ENCODE measurements at regions not wholly inside any gene's neighbourhood (a gene's known extent, or its start where the extent isn't known, plus 50 kb on each side); places are given as distances from the start of the nearest gene placed in this dataset.

DNA sequence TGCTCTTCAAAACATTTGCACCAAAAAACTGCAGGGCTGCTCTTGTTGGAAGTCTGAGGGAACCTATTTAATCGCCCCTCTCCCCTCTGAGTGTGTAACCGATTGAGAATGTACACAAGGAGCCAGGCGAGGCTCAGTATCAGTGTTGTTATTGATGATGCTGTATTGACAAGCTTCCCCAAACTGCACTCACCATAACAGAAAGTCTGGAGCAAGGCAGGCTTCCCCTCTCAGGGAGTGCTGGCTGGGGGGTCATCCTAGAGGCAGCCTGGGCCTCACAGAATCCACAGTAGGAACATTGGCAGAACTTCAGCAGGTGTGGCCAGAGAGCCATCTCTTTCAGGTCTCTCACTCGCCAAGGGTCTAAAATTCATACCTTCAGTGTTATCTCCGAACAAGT lies 58.1 kb upstream of the TUNAR start:
- Mint-ChIP-seq H3K27me3 (peaks cover 37% of the 10 kb centered on the region), H3K36me3 (no peaks in the 10 kb centered on the region), H3K4me3 (no peak overlapping the region), H3K4me1 (peaks cover 3% of the 10 kb centered on the region), H3K27ac (no peak overlapping the region), H3K9me3 (no peaks in the 10 kb centered on the region)
- POLR2A ChIA-PET, result no interaction called here
- DNase-seq (no peak), ATAC-seq (ENCODE audit: low read depth) (no peak)

- Mint-ChIP-seq H3K4me3 (no peak overlapping the region), H3K4me1 (peaks cover 3% of the 10 kb centered on the region), H3K27me3 (peaks cover 32% of the 10 kb centered on the region), H3K36me3 (no peaks in the 10 kb centered on the region), H3K9me3 (no peaks in the 10 kb centered on the region), H3K27ac (no peak overlapping the region)
- POLR2A ChIA-PET, result no interaction called here
- ATAC-seq (ENCODE audit: low read depth) (no peak), DNase-seq (no peak)
Observed at GRCh38 chr14:95817271-95817670, 59.4 kb upstream of the TUNAR start.

DNA sequence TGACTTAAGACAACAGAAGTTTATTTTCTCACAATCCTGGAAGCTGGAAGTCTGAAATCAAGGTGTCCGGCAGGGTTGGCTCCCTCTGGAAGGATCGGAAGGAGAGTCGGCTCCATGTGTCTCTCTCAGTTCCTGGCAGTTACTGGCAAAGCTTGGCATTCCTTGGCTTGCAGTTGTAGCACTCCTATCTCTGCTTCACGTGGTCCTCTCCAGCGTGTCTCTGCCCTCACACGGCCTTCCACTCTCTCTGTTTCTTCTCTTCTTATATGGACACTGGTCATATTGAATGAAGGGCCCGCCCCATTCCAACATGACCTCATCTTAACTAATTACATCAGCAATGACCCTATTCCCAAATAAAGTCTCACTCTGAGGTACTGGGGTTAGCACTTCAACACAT lies 60.1 kb upstream of the TUNAR start:
- peaks cover 28% of the 10 kb centered on the region for H3K27me3 Mint-ChIP-seq

DNA sequence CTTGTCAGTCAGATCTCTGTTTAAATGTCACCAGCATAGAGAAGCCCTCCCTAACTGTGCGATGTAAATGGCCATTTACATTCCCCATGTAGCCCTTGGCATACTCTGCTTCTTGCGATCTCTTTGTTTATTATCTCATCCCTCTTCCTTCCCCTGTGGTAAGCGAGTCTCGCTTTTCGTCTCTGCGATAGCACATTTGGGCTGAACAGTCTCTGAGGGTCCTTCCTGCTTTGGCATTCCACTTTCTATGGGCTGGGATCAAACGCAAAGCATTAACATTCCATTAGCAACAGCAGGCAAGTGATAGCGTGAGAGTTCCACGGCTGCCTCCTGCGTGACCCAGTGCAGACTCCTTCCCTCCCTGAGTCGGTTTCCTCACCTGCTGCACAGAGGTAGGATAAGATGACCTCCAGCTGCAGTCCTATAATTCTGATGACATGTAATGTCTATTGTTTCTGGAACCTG lies 61.4 kb upstream of the TUNAR start:
- H3K9me3 Mint-ChIP-seq, result no peaks in the 10 kb centered on the region
- no peak overlapping the region for H3K4me3 Mint-ChIP-seq
- no peak for DNase-seq
- POLR2A ChIA-PET, result no interaction called here
- ATAC-seq (ENCODE audit: low read depth), result no peak
- no peak overlapping the region for H3K27ac Mint-ChIP-seq
- H3K4me1 Mint-ChIP-seq, result peaks cover 3% of the 10 kb centered on the region
- H3K27me3 Mint-ChIP-seq, result peaks cover 18% of the 10 kb centered on the region
- H3K36me3 Mint-ChIP-seq, result no peaks in the 10 kb centered on the region

More for the DNA sequence above, 60.1 kb upstream of the TUNAR start:
- POLR2A ChIA-PET, result no interaction called here
- H3K9me3 Mint-ChIP-seq, result no peaks in the 10 kb centered on the region
- ATAC-seq (ENCODE audit: low read depth) (no peak), DNase-seq (no peak)
- H3K36me3 Mint-ChIP-seq, result no peaks in the 10 kb centered on the region
- H3K4me3 Mint-ChIP-seq, result no peak overlapping the region
- H3K27ac Mint-ChIP-seq, result no peak overlapping the region
- peaks cover 3% of the 10 kb centered on the region for H3K4me1 Mint-ChIP-seq

DNA sequence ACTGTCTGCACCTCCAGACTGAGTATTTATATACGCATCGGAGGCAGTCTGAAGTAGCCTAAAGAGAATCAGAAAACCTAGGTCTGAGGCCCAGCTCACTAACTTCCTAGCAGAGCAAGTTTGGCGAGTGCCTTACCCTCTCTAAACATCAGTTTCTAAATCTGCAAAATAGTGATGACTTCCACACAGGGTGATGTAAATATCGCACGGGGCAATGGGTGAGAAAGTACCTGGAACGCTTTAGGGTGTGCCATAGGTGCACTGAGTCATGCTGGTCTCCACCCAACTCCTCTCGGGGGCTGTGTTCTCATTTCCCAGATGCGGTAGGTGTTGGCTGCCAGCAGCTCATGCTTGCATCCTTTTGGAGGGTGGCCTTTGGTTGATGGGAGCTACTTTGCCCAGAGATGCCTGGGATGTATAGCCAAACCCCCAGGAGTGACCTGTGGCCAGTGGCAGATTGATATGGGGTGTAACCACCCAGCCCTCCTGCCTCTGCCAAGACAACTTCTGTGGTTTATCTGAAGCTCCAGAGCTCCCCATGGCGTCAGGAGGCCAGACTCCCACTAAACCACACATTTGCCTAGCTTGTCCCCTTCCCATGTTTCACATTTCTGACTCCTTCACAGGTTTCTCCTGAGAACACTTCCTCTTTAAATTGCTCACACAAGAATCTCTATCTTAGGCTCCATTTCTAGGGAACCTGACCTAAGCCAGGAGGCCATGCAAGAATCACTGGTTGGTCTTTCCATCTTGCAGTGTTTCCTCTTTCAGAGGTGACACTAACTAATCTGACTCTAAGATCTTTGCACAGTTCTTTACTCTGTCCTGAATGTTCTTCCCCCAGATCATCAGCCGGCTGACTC lies 62.0 kb upstream of the TUNAR start:
- H3K27me3 Mint-ChIP-seq, result peaks cover 15% of the 10 kb centered on the region
- POLR2A ChIA-PET, result no interaction called here
- ATAC-seq (ENCODE audit: low read depth) (no peak), DNase-seq (no peak)
- H3K4me3 Mint-ChIP-seq, result no peak overlapping the region
- no peak overlapping the region for H3K27ac Mint-ChIP-seq
- H3K4me1 Mint-ChIP-seq, result peaks cover 3% of the 10 kb centered on the region
- no peaks in the 10 kb centered on the region for H3K36me3 Mint-ChIP-seq
- H3K9me3 Mint-ChIP-seq, result no peaks in the 10 kb centered on the region

DNA sequence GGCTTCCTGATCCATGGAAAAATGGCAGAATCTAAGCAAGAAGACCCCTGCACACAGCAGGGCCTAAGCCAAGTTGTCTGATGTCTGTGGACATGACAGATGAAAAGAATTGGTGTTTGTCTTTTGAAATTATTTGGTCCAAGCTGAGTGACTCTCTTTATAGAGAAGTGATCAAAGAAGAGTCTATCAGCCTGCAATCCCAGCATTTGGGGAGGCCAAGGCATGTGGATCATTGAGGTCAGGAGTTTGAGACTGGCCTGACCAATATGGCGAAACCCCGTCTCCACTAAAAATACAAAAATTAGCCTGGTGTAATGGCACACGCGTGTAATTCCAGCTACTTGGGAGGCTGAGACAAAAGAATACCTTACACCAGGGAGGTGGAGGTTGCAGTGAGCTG lies 64.8 kb upstream of the TUNAR start:
- POLR2A ChIA-PET, result no interaction called here
- no peak overlapping the region for H3K27ac Mint-ChIP-seq
- H3K9me3 Mint-ChIP-seq, result peaks cover 7% of the 10 kb centered on the region
- no peaks in the 10 kb centered on the region for H3K36me3 Mint-ChIP-seq
- H3K4me1 Mint-ChIP-seq, result peaks cover 3% of the 10 kb centered on the region
- DNase-seq, result no peak
- no peak overlapping the region for H3K4me3 Mint-ChIP-seq
- H3K27me3 Mint-ChIP-seq, result peaks cover 17% of the 10 kb centered on the region
- no peak for ATAC-seq (ENCODE audit: low read depth)

GRCh38 chr14:95808371-95808770 lies 68.3 kb upstream of the TUNAR start:
- peaks cover 15% of the 10 kb centered on the region for H3K9me3 Mint-ChIP-seq
- no peak for DNase-seq
- no peaks in the 10 kb centered on the region for H3K4me1 Mint-ChIP-seq
- POLR2A ChIA-PET, result no interaction called here
- H3K36me3 Mint-ChIP-seq, result no peaks in the 10 kb centered on the region
- H3K27ac Mint-ChIP-seq, result no peak overlapping the region
- peaks cover 7% of the 10 kb centered on the region for H3K27me3 Mint-ChIP-seq
- H3K4me3 Mint-ChIP-seq, result no peak overlapping the region
- ATAC-seq (ENCODE audit: low read depth), result no peak

DNA sequence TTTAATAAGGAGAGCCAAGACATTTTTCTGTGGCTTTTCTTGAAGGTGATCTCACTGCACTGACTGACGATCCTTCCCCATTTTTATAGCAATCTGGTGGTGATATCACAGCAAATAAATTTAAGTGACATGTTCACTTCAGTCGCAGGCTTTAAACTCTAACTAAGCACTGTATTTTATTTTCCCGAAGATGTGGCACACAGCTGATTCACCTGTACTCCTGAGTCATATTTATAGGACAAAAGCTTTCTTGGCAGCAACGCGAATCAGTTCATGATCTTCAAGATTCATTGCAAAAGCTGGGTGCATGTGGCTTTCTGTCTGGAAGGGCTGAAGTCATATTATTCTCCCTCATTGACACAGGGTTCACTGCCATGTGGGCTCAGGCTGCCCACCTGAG lies 79.8 kb upstream of the TUNAR start:
- H3K9me3 Mint-ChIP-seq, result no peaks in the 10 kb centered on the region
- POLR2A ChIA-PET, result no interaction called here
- no peaks in the 10 kb centered on the region for H3K4me1 Mint-ChIP-seq
- no peak overlapping the region for H3K27ac Mint-ChIP-seq
- H3K36me3 Mint-ChIP-seq, result no peaks in the 10 kb centered on the region
- no peak for DNase-seq
- ATAC-seq (ENCODE audit: low read depth), result no peak
- no peaks in the 10 kb centered on the region for H3K27me3 Mint-ChIP-seq
- no peak overlapping the region for H3K4me3 Mint-ChIP-seq

DNA sequence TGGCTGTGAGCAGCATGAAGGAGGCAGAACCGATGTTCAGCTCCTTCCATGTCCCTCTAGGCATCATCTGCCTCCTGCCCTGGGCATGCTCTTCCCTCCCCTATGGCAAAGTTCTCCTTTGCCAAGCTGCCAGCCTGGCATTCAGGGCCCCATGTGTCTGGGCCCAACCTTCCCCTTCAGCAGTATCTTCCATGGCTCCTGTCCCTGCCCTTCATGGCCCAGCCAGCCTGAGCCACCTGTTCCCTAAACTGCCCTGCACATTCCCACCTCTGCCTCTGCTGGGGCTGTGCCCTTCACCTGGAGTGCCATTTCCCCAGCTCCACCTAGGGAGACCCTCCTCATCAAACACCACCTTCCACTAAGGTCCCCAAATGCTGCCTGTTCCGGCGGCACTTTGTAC lies 74.0 kb upstream of the TCL1A start:
- Mint-ChIP-seq H3K36me3 (no peaks in the 10 kb centered on the region), H3K27me3 (no peaks in the 10 kb centered on the region), H3K4me3 (no peak overlapping the region), H3K4me1 (no peaks in the 10 kb centered on the region), H3K27ac (no peak overlapping the region), H3K9me3 (no peaks in the 10 kb centered on the region)
- POLR2A ChIA-PET, result no interaction called here
- ATAC-seq (ENCODE audit: low read depth) (no peak), DNase-seq (no peak)

GRCh38 chr14:95786566-95786965 lies 72.6 kb upstream of the TCL1A start:
- no peak overlapping the region for H3K4me3 Mint-ChIP-seq

DNA sequence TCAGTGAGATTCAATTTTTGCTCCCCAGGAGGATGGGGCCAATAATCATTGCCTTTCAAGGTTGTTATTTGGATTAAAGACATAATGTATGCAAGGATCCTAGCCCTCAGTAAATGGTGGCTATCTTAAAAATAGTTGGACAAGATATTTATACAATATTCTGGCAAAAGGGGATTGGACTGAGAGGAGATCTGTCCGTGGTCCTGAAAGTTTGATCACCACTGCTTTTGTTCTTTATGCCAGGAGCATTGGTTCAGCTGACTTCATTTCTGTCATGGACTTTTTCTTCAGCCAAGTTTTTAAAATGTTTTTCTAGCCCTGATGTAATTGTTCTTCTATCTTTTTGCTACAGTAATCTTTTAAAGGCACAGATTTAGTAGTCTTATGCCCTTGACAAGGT lies 70.2 kb upstream of the TCL1A start:
- no peak for ATAC-seq (ENCODE audit: low read depth)
- Mint-ChIP-seq H3K27ac (no peak overlapping the region), H3K9me3 (no peaks in the 10 kb centered on the region), H3K4me3 (no peak overlapping the region), H3K4me1 (no peaks in the 10 kb centered on the region), H3K36me3 (no peaks in the 10 kb centered on the region), H3K27me3 (no peaks in the 10 kb centered on the region)
- DNase-seq, result no peak
- POLR2A ChIA-PET, result no interaction called here

More at GRCh38 chr14:95786566-95786965, 72.6 kb upstream of the TCL1A start:
- POLR2A ChIA-PET, result no interaction called here
- ATAC-seq (ENCODE audit: low read depth) (no peak), DNase-seq (no peak)
- Mint-ChIP-seq H3K27ac (no peak overlapping the region), H3K9me3 (no peaks in the 10 kb centered on the region), H3K4me1 (no peaks in the 10 kb centered on the region), H3K36me3 (no peaks in the 10 kb centered on the region), H3K27me3 (no peaks in the 10 kb centered on the region)

- DNase-seq (no peak), ATAC-seq (ENCODE audit: low read depth) (no peak)
- POLR2A ChIA-PET, result no interaction called here
- H3K4me3 Mint-ChIP-seq, result no peak overlapping the region
- peaks cover 6% of the 10 kb centered on the region for H3K27me3 Mint-ChIP-seq
- H3K9me3 Mint-ChIP-seq, result no peaks in the 10 kb centered on the region
- H3K4me1 Mint-ChIP-seq, result no peaks in the 10 kb centered on the region
- no peak overlapping the region for H3K27ac Mint-ChIP-seq
- H3K36me3 Mint-ChIP-seq, result no peaks in the 10 kb centered on the region
Observed at GRCh38 chr14:95776798-95777534, 63.0 kb upstream of the TCL1A start.

DNA sequence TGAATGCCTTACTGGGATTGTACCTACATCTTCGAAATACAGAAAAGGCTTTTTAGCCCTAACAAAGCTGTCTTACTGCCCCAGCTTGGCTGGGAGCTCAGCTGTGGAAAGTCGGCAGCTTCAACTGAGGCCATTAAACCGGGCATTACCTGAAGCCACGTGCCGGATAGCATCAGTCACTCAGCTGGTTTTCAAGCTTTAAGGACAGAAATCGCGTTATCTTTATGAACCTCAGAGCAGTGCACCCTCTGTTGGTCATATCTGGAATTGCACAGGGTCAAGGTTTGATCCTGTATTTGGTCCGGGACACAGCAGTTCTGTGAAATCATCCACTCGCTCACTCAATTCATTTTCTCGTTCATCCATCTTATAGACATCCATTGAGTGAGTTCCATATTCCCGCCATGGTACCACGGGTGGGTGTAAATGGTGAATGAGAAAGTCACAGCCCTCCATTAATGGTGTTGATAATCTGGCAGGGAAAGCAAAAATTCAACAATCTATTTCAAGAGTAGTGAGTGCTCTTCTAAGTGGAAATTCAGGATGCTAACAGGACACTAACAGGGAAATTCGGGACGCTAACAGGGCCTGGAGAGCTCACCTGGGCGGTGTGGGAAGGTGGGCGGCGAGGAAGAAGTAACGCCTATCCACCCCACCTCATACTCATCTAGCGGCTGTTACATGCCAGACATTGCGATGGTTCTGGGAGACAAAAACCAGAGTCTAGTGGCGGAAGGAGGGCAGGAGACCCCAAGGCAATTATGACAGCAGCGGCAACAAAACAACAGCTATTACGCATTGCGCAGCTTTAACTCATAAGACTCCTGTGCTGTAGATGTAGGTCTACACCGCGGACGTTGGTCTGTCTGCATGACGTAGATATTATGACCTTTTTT lies 60.6 kb upstream of the TCL1A start:
- ATAC-seq (ENCODE audit: low read depth) (no peak), DNase-seq (peak; percentile 37)
- Mint-ChIP-seq H3K4me3 (no peak overlapping the region), H3K27me3 (peaks cover 6% of the 10 kb centered on the region), H3K27ac (no peak overlapping the region), H3K9me3 (no peaks in the 10 kb centered on the region), H3K36me3 (no peaks in the 10 kb centered on the region), H3K4me1 (no peaks in the 10 kb centered on the region)
- POLR2A ChIA-PET, result no interaction called here

Measured in activated naive CD8-positive, alpha-beta T cell treated with anti-CD3 and anti-CD28 coated beads, Interleukin-2, amount 10 ng/mL, durations not matched to agents 7 days and 5 days (primary cell).